ENCODE measurements at regions not wholly inside any gene's neighbourhood (a gene's known extent, or its start where the extent isn't known, plus 50 kb on each side); places are given as distances from the start of the nearest gene placed in this dataset.
"Not testable (repeated sequence)": the region's sequence is repeated elsewhere in the genome, so short reads cannot be mapped to it uniquely, and the experiment has no call there.

DNA sequence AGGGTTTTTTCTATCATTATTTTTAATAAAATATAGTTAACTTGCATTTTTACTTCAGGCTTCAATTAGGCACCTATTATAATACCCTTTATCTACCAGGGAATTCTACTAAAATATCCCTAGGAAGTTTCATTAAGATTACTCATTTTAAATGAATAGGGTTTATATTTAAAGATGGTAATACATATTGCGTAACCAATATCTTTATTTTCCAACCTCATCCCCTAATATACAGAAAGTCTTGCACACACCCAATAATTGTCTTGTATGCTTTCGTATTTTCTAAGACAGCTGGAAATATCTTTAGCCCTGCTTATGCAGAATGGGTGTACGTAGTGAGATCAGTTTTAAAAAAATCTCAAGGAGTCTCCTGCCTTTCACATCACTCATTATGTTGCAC lies 1186.8 kb downstream of the TECRL start:
- no peak for DNase-seq

DNA sequence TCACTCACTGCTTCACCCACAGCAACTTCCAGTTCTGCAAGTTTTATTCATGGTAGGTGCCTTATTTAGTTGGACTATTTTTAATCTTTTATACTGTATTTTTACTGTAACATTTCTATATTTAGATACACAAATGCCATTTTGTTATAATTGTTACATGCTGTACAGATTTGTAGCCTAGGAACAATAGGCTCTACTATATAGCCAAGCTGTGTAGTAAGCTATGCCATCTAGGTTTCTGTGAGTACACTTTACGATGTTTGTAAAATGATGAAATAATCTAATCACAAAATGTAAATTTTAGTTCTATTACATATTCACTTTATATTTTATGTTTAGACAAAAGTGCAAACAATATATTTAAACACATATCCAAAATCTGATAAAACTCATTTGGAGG lies 1187.8 kb downstream of the TECRL start:
- no peak for DNase-seq

DNA sequence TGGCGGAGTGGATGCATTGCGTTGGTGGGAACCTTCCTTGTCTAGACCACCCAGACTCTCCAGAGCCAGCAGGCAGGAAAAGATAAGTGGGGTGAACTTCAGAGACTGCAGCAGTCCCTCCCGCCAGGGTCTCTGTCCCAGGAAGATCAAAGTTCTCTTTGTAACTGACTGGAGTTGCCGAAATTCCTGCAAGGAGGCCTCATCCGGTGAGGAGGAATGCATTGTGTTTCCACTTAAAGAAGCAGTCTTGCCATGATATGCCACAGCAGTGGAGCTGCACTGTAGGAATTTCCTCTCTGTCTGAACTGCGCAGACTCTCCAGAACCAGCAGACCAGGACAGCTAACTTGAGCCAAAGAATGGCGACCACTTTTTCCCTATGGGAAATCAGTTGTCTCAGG lies 1190.4 kb downstream of the TECRL start:
- no peak for DNase-seq

DNA sequence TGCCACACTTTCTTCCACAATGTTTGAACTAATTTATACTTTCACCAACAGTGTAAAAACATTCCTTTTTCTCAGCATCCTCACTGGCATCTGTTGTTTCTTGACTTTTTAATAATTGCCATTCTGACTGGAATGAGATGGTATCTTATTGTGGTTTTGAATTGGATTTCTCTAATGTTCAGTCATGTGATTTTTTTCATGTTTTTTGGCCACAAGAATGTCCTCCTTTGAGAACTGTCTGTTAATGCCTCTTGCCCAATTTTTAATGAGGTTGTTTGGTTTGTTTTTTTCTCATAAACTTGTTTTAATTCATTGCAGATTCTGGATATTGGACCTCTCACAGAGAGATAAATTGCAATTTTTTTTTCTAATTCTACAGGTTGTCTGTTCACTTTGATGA lies 1195.2 kb downstream of the TECRL start:
- no peak for DNase-seq

DNA sequence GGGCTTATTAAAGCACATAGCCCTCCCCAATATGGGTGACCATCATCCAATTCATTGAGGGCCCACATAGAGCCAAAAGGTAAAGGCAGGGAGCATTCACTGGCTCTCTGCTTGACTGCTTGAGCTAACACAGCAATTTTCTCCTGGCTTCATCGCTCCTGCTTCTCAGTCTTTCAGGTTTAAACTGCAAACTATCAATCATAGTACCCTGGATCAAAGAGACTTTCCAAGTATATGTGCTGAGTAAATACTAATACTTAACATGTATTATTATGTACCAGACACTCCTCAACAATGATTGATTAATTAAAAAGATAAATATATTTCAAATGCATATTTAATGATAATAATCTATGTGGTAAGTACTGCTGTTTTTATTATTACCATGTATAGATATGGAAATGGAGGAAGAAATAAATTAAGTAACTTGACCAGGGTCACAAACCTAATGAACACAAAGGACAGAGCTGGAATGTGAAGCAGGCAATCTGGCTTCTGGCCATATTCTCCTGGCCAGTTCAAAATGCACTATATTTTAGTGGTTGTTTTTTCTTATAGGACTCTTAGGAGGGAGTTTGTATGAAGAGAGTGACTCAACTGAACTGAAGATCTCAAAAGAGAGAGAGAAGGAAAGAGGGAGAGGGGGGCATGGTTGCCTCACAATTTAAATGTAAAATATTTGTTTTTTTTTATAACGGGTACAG lies 1197.3 kb downstream of the TECRL start:
- no peak for DNase-seq

DNA sequence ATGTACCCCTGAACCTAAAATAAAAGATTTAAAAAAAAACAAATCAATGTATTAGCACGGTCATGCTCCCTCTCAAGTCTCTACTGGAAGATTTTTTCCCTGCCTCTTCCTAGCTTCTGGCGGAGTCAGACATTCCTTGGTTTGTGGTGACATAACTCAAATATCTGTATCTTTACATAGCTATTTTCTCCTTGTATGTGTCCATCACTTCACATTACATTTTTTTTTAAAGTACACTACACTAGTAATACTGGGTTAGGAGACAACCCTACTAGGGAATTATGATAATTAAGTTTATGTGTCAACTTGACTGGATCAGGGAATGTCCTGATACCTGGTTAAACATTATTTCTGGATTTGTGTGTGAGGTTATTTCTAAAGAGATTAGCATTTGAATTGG lies 1197.9 kb downstream of the TECRL start:
- no peak for DNase-seq

DNA sequence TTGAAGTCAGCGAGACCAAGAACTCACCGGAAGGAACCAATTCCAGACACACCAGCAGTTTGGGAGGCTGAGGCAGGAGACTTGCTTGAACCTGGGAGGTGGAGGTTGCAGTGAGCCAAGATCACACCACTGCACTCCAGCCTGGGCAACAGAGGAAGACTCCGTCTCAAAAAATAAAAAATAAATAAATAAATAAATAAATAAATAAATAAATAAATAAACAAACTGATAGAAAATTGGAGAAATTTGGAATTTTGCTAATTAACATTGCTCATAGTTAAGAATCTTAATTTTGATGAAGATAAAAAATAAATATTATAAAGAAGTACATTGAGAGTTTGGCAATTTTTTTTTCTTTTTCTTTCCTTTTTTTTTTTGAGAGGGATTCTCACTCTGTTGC lies 1216.2 kb downstream of the TECRL start:
- not testable (repeated sequence) for DNase-seq

DNA sequence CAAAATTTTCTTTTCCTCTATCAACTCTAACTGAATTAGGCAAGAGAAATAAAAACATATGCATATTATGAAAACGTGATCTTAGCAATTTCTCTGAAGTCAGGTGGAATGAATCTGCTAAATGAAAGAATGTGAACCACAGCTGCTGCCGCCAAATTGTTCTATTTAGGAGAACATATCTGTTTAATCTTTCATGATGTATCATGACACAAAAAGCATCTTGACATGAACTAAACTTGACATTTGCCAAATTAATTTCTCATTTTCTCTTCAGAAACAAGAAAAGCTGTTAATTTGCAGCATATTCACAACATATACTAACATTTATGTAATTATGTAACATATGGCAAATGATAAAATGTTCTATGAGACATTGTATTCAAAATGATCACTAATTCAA lies 1237.9 kb downstream of the TECRL start:
- no peak for DNase-seq

DNA sequence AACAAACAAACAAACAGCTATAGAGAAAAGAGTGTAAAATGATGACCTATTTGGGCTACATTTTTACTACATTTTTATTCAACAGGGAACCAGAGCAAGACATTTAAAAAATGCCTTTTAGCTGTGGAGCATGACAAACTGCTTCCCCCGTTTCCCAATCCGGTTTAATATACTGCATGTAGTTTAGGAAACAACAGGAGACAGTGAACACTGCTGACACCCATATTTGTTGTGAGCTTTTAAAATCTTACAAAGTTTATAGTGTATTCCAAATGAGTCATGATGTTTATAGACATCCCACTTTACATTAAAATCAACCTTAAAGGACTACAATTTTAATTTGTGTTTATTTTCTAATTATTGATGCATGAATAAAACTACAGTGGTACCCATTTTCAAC lies 1238.3 kb downstream of the TECRL start:
- no peak for DNase-seq

DNA sequence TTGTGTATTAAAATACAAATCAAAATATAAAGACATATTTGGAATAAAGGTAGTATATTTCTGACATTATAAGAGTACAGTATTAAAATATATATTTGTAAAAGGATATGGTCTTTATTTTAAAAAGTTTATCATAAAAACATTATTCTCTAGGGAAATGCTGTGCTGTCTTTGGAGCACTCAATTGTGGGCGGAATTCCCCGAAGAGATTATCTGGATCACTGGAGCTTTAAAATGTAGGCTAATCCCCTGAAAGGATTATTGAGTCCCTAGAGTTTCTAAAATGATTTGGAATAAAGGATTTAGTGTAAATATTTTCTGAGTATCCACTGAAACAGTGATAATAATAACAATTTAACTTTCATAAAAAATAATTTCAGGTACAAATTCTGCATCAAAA lies 1239.4 kb downstream of the TECRL start:
- DNase-seq: no peak

DNA sequence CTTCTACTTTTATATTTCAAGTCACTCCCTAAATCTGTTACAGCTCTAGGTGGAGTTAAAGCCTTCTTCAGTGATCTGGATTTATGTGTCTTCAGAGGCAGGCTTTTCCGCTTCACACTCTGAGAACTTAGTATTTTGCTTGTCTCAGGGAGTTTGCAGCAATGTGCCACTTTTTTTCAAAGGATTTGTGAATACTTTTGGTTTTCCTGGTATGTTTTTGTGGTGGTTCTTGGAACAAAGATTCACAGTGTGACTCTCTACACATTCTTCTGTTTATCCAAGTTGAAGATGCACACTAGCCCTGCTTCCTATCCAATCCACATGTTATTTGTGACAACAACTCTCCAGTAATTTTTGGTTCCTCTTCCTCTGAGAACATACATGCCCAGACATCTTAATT lies 1253.7 kb downstream of the TECRL start:
- DNase-seq: no peak

DNA sequence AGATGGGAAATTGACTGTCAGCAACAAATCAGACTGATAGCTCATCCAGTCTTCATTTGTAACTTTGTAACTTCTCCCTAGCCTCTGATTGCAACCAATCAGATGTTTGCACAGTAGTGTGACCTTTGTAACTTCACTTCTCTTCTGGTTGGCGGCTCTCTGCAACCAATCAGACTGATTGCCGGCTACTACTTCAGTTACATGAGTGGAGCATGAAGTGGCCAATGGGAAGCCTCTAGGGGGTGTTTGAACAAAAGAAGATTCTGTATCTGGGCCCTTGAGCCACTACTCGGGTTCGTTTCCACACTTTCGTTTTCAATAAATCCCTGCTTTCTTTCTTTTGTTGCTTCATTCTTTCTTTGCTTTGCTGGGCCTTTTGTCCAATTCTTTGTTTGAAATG lies 1285.8 kb downstream of the TECRL start:
- DNase-seq: no peak

DNA sequence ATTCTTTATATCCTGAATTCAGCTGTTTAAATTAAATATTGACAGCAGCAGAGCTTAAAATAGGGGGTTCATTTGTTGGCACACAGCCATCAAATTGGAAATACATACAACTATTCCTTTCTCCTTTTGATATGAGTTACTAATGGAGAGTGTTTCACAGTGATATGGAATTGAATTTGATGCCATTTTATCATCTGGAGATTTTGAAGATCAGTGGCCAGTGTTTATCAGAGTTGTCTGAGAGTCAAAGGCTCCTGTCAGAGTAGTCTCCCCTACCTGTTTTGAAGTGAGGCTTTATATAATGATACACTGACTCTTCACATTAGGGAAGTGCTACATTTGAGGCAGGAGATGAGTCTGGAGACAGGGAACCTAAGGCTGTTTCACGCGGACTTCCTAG lies 1286.3 kb downstream of the TECRL start:
- DNase-seq: no peak

DNA sequence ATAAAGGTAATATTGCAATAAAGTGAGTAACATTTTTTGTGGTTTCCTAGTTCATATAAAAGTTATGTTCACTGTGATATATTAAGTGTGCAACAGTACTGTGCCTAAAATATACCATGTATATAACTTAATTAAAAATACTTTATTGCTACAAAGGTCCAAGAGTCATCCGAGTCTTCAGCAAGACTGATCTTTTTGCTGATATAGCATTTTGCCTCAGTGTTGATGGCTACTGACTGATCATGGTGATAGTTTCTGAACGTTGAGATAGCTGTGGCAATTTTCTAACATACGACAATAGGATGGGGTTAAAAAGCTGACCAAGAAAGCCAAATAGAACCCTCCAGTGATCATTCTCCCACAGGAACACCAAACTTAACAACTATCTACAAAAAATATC lies 1302.7 kb downstream of the TECRL start:
- no peak for DNase-seq

DNA sequence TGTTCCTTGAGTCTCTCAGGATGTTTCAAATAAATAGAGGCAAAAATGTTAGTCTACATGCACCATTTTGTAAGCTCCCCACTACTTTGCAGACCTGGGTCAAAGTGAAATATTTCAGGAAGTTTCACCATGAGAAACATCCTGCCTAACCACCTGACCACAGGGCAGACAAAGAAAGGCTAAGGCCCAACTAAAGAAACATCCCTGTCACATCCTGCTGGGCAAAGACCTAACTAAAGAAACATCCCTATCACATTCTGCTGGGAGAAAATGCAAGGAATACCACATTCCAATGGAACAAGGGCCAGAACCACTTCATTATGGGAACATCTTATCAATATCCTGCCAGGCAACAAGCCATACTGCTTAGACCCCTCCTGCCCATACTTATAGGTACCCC lies 1303.4 kb downstream of the TECRL start:
- no peak for DNase-seq

DNA sequence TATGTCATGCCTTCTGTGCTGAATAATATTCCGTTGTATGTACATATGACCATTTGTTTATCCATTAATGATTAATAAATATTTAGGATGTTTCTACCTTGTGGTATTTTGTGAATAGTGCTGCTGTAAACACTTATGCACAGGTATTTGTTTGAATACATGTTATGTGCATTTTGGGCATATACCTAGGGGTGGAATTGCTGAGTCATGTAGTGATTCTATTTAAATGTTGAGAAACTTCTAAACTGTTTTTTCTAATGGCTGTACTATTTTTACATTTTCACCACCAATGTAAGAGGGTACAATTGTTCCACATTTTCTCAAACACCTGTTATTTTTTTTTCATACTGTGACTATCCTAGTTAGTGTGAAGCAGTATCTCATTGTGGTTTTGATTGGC lies 1318.6 kb downstream of the TECRL start:
- DNase-seq: no peak

DNA sequence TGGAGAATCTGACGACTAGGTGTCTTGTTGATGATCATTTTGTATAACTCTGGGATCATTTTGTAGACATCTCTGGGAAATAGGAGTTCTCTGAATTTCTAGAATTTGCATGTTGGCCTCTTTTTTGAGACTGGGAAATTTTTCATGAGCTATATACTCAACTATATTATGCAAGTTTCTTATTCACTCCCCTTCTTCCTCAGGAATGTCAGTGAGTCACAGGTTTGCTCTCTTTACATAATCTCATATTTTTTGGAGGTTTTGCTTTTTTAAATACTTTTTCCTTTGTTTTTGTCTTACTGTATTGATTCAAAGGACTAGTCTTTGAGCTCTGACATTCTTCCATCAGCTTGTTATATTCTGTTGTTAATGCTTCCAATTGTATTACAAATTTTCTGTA lies 1324.2 kb downstream of the TECRL start:
- DNase-seq: no peak

DNA sequence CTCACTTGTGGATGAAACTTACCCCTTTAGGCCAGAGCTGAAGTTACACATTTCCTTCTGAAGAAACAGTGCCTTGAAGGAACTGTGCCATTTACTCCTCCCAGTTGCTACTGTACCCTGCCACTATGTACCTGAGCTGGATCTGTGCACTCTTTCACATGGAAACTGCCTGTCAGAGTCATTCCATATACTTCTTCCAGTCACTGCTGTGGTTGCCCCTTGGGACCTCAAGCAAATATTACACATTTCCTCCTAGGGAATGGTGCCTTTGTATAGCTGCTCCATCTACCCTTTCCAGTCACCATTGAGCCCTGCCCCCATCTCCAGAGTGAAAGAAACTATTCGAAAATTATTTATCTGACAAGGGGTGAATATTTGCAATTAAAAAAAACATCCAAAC lies 1328.3 kb downstream of the TECRL start:
- no peak for DNase-seq

DNA sequence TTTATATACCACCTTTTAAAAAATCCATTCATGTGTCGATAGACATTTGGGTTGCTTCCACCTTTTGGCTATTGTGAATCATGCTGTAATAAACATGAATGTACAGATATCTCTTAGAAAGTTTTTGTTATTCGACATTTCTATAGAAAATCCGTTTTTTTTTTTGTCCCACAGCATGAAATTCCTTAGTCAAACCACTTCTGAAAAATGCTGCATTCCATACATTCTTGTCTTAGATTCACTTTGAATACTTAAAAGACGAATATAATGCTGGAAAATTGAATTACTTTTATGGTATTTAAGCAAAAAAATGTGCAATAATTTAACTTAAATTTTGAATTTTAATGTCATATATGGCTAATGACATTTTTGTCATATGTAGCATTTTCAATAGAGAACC lies 1345.5 kb downstream of the TECRL start:
- DNase-seq: no peak

DNA sequence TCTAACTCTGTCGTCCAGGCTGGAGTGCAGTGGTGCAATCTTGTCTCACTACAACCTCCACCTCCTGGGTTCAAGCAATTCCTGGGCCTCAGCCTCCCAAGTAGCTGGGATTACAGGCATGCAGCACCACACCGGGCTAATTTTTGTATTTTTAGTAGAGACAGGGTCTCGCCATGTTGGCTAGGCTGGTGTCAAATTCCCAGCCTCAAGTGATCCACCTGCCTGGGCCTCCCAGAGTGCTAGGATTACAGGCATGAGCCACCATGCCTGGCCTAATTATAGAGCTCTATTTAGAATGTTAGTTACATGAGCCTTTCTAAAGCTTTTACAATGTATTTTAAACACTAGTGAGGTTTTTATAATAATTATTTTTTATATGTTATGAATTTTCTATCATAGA lies 1346.4 kb downstream of the TECRL start:
- DNase-seq: not testable (repeated sequence)

DNA sequence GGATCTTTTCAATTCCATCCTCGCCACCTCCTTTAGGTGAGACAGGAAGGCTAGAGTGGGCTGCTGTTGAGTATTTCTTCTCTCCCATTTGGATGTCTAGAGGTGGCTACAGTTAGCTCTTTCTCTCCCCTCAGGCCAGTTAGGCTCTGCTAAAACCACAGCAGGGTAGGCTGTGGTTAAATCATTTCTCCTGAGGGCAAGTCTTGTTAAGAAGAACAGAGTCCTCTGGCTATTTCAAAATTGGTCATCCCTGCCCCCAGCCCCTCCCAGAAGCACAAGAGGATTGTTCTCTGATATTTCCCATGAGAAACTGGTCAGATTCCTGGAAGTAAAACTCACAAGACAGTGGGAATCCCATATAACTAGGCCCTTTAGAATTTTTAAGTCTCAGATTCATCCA lies 1359.5 kb downstream of the TECRL start:
- no peak for DNase-seq

DNA sequence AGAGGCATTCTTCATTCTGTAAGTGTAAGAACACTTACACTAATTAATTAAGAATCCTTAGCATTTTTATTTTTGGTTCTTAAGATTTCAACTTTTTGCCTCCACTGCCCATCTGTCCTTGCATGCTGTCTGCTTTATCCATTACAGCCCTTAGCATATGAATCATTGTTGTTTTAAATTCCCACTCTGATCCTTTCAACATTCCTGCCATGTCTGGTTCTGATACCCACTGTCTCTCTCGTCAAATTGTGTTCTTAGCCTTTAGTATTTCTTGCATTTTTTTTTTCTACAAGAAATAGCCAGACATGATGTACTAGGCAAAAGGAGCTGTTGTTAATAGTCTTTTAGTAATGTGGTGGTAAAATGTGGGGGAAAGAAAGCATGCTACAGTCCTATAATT lies 1360.0 kb downstream of the TECRL start:
- DNase-seq: no peak

DNA sequence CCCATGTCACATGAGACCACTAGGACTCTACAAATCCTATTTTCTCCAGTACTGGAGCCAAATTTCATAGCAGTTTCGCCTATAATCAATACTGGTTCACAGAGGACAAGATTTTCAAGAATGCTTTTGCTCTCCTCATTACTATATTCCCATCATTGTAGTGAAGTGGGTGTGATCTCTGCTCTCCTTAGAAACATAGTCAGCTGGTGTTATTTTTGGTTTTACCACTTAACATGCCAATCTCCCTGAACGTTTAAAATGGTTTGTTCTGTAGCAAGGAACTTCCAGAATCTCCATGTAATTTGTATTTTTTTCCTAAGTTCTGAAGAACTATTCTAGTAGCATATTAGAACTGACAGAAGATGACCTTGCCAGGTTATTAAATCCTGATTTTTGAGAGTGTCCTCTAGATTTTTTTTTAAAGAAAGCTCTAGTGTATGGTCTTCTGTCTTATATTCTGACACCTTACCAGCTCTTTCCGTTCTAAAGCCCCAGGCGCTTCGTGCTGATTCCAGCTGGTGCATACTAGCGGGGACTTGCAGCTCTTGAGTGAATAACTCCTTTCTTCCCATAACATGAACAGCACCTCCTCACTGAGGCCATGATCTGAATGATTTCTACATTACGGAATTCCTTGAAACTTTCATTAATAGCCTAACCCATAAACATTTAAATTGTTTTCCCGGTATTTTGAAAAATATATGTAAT lies 1372.9 kb downstream of the TECRL start:
- no peak for DNase-seq

DNA sequence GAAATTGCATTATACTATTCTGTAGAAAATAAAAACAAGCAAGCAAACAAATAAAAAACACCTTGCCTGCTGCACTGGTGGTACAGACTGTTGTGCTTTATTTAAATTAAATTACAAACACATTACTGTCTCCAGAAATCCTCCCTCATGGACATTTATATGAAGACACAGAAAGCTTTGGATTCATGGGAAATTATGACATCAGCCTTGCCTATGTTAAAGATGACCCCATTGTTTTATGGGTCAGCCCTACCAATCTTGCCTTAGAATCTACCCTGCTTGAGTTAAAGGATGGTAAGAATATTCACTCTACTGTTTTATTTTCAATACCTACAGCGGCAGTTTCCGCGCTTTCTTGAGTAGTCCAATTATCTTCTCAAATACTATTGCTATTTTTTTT lies 1379.9 kb downstream of the TECRL start:
- DNase-seq: no peak

DNA sequence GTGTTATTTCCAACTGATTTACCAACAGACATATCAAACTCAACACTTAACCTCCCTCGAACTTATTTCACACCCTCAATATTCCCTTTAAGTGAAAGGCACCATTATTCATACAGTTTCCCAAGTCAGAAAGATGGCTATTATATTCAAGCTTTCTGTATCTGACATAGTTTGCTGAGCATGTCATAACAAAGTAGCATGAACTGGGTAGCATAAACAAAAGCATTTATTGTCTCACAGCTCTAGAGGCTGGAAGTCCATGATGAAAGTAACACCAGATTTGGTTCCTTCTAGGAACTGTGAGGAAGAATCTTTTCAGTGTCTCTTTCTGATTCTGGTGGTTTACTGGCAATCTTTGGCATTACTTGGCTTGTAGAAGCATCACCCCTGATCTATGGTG lies 1388.6 kb downstream of the TECRL start:
- no peak for DNase-seq
